GM12873 (cell line): ENCODE measurements at regions not wholly inside any gene's neighbourhood (a gene's known extent, or its start where the extent isn't known, plus 50 kb on each side); places are given as distances from the start of the nearest gene placed in this dataset.

Experiments
- TF ChIP-seq, protein P1 (sequence below): IDR thresholded peaks from 2 replicates; pipeline ENCODE4 v1.5.1; 2012; ENCODE audit warnings: low read depth, mild to moderate bottlenecking, moderate library complexity, low read length, control low read depth; ENCODE audit not compliant: insufficient read depth; ENCODE audit errors: missing control alignments

DNA sequence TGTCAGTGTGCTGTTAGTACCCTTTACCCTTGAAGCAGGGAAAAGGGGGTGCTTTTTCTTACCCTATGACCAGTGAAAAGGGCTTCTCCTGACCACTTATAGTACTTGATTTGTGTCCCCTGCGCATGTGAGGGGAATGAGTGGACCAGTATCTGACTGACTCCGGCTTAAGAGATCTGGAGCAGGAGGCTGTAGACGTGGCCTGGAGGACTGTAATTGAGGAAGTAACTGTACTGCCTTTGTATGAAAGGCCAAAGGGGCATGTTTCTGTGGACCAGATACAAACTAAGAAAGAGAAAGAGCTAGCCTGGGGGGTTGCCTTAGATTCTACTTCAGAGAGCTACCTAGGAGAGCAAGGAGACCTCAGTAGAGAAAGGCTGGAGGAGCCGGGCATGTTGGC lies 89.9 kb upstream of the TBL1XR1 start:
- TF ChIP-seq, protein P1, sequence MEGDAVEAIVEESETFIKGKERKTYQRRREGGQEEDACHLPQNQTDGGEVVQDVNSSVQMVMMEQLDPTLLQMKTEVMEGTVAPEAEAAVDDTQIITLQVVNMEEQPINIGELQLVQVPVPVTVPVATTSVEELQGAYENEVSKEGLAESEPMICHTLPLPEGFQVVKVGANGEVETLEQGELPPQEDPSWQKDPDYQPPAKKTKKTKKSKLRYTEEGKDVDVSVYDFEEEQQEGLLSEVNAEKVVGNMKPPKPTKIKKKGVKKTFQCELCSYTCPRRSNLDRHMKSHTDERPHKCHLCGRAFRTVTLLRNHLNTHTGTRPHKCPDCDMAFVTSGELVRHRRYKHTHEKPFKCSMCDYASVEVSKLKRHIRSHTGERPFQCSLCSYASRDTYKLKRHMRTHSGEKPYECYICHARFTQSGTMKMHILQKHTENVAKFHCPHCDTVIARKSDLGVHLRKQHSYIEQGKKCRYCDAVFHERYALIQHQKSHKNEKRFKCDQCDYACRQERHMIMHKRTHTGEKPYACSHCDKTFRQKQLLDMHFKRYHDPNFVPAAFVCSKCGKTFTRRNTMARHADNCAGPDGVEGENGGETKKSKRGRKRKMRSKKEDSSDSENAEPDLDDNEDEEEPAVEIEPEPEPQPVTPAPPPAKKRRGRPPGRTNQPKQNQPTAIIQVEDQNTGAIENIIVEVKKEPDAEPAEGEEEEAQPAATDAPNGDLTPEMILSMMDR = no peak

GRCh38 chr3:177290633-177291032 lies 93.4 kb upstream of the TBL1XR1 start:
- TF ChIP-seq, protein P1 = no peak

- TF ChIP-seq, protein P1 = no peak
These were observed 96.9 kb upstream of the TBL1XR1 start for GRCh38 chr3:177294221-177294620.

GRCh38 chr3:177295116-177295515 lies 97.8 kb upstream of the TBL1XR1 start:
- TF ChIP-seq, protein P1 = no peak

DNA sequence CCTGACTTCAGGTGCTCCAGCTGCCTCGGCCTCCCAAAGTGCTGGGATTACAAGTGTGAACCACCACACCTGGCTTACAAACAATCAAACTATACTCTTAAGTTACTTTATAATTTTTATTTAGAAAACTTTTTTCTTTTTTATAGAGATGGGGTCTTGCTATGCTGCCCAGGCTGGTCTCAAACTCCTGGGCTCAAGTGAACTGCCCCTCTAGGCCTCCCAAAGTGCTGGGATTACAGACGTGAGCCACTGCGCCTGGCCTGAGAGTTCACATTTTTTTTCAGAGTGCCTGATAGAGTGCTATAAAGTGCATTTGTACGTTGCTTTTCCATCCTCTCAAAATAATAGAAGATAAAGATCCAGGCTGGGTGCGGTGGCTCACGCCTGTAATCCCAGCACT lies 102.0 kb upstream of the TBL1XR1 start:
- TF ChIP-seq, protein P1 = no peak

- TF ChIP-seq, protein P1 = no peak
These were observed 103.0 kb upstream of the TBL1XR1 start for GRCh38 chr3:177300039-177300833.

DNA sequence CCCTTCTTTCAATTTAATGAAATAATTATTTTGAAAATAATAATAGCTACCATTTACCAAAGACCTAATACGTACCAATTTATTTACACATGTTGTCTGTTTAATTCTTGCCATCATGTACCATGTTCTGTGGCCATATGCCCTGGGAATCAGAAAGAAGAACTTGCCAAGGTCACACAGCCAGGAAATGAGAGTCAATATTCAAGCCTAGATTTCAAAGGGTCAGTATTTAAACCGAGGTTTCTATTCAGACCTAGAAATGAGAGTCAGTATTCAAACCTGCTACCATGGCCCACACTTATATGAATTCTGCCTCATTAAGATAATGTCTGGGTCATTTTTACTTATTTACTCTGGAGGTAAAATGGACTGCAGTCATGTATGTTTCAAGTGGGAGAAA lies 103.6 kb upstream of the TBL1XR1 start:
- TF ChIP-seq, protein P1 = no peak
